ENCODE measurements at regions not wholly inside any gene's neighbourhood (a gene's known extent, or its start where the extent isn't known, plus 50 kb on each side); places are given as distances from the start of the nearest gene placed in this dataset.

- TF ChIP-seq CTCF (conservative IDR thresholded peaks at IDR 0.05 in 1 of 2, IDR thresholded peaks at IDR 0.05 in 1 of 2; ENCODE audit: extremely low read depth in 1 of 2, insufficient read depth in 1 of 2, low read depth in 1 of 2, low read length in 2 of 2) (peak; percentile 66 to 75), EZH2 (IDR thresholded peaks at IDR 0.05; ENCODE audit: borderline replicate concordance, low read length) (no peak)
These were observed 128.0 kb downstream of the MBL2 start for GRCh38 chr10:52644373-52645186.
